22Rv1 (cell line): ENCODE measurements at regions not wholly inside any gene's neighbourhood (a gene's known extent, or its start where the extent isn't known, plus 50 kb on each side); places are given as distances from the start of the nearest gene placed in this dataset.

Experiments used
- H3K27ac ChIP-seq: fragments of 450-650 bp; 2 replicates; pipeline ENCODE4 v1.5.1; 2017
- CTCF ChIP-seq: fragments of 450-650 bp; IDR thresholded peaks from 2 replicates; pipeline ENCODE4 v1.5.1; 2017; ENCODE audit warnings: mild to moderate bottlenecking
- ZFX ChIP-seq: fragments of 450-650 bp; IDR thresholded peaks from 2 replicates; pipeline ENCODE4 v1.6.1; 2017; ENCODE audit warnings: antibody characterized with exemption, borderline replicate concordance

GRCh38 chr5:74139589-74139988 is 500.9 kb downstream of the ENC1 start:
- H3K27ac ChIP-seq, result no peak overlapping the region
- TF ChIP-seq ZFX, result no peak
- no peak for TF ChIP-seq CTCF

- no peak overlapping the region for H3K27ac ChIP-seq
- TF ChIP-seq ZFX (no peak), CTCF (no peak)
These were observed 501.8 kb downstream of the ENC1 start for GRCh38 chr5:74138721-74139120.

- H3K27ac ChIP-seq, result no peak overlapping the region
- TF ChIP-seq CTCF, result no peak
- TF ChIP-seq ZFX, result no peak
These were observed 504.2 kb downstream of the ENC1 start for GRCh38 chr5:74136276-74136825.

- H3K27ac ChIP-seq, result no peak overlapping the region
- no peak for TF ChIP-seq ZFX
- TF ChIP-seq CTCF, result no peak
These were observed 505.5 kb downstream of the ENC1 start for GRCh38 chr5:74135033-74135432.

- TF ChIP-seq CTCF (no peak), ZFX (no peak)
- no peak overlapping the region for H3K27ac ChIP-seq
These were observed 506.5 kb downstream of the ARHGEF28 start for GRCh38 chr5:74132485-74132884.

GRCh38 chr5:74131250-74131649 is 505.3 kb downstream of the ARHGEF28 start:
- TF ChIP-seq ZFX (no peak), CTCF (no peak)
- H3K27ac ChIP-seq, result peak overlapping the region; percentile 56

GRCh38 chr5:74130155-74130897 is 504.3 kb downstream of the ARHGEF28 start:
- TF ChIP-seq CTCF, result no peak
- TF ChIP-seq ZFX, result no peak
- peak overlapping the region; percentile 56 for H3K27ac ChIP-seq
